Islet precursor cell (in vitro differentiated cells): ENCODE measurements at regions not wholly inside any gene's neighbourhood (a gene's known extent, or its start where the extent isn't known, plus 50 kb on each side); places are given as distances from the start of the nearest gene placed in this dataset.
"Not testable (repeated sequence)": the region's sequence is repeated elsewhere in the genome, so short reads cannot be mapped to it uniquely, and the experiment has no call there.

Experiments
- DNase-seq: peaks from one replicate; pipeline ENCODE4 v3.0.0-alpha.2; 2018

DNA sequence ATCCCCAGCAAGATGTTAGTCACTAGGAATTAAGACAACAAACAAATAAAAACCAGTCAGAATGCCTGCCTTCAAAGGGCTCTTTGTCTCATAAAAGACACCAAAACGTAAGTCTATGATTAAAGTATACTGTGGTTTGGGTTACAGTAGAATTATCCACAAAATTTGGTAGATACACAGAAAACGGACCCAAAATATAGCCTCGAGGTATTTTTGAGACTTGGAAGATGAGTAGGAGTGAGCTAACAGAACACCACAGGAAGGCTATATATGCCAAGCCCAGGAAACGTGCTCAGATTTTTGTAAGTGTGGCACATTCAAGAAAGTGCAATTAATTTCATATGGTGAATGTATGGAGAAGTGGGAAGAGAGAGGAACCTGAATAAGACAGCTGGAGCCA lies 831.4 kb downstream of the CDH11 start:
- DNase-seq: no peak

DNA sequence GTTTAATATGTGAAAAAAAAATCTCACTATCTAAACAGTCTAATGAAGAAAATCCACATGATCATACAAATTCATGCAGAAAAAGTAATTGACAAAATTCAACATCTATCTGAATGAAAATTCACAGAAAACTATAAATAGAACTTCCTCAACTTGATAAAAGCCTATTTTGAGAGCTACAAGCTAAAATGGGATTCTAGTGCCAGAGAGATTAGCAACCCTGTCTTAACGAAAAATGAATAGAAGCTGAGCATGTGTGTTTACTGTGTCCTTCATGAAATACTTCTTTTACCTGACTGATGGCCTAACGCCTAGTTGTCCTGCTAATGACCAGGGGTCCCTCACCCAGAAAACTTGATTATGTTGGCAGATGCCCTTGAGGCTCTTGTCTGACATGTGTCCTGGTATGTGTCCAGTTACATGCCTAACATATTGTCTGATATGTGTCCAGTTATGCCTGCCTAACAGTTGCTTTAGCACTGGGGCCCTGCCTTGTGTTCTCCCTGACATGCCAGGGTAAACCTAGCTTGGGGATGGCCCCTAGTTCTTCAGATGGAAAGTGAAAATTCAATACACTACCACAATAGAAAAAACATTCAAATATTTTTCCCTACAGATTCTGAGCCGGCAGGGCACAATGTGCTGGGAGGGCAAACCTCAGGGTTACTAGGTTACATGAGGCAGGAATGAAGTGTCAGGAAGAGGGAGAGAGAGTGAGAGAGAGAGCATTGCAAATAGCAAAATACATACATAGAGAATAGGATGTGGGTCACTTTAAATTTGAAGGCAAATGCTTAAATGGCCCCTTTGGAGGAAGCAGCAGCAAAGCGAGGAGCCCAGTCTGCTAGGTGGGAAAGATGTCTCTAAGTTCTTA lies 834.0 kb downstream of the CDH11 start:
- DNase-seq: no peak

- no peak for DNase-seq
Measured at GRCh38 chr16:64282181-64282580, 839.7 kb downstream of the CDH11 start.

GRCh38 chr16:64280317-64280716 lies 841.5 kb downstream of the CDH11 start:
- DNase-seq: no peak

GRCh38 chr16:64278196-64278595 lies 843.7 kb downstream of the CDH11 start:
- DNase-seq: no peak

- no peak for DNase-seq
Measured at GRCh38 chr16:64276646-64277045, 845.2 kb downstream of the CDH11 start.

DNA sequence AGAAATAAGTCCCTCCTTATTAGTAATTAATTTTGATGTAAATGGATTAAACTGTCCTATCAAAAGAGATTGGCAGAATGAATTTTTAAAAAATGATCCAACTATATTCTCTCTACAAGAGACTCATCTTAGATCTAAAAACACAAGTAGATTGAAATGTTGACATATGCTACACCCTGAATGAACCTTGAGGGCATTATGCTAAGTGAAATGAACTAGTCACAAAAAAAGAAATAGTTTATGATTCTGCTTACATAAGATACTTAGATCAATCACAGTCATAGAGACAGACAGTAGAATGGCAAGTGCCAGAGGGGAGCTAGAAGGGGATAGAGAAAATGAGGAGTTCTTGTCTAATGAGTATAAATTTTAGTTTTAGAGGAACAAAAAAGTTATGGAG lies 849.8 kb downstream of the CDH11 start:
- no peak for DNase-seq

GRCh38 chr16:64269756-64270155 lies 852.1 kb downstream of the CDH11 start:
- no peak for DNase-seq

DNA sequence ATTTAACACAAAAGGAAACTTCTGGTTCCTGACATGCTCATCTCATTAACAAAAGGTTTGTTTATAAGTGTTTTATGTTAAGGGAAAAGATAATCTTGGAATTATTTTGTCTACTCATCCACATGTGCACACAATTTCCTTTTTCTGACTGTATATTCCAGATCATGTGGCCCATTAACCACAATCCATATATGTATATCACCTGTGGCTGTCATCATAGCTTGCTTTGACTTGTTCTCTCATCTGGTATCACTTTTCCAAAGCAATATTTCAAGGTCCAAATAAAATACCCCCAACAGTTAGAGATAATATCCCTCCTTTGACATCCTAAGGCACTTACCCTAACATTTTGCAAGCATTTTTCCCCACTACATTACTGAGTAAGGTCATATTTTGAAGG lies 856.1 kb downstream of the CDH11 start:
- DNase-seq: no peak

GRCh38 chr16:64260631-64261401 lies 861.0 kb downstream of the CDH11 start:
- DNase-seq: not testable (repeated sequence)

GRCh38 chr16:64254443-64255367 lies 867.2 kb downstream of the CDH11 start:
- no peak for DNase-seq

DNA sequence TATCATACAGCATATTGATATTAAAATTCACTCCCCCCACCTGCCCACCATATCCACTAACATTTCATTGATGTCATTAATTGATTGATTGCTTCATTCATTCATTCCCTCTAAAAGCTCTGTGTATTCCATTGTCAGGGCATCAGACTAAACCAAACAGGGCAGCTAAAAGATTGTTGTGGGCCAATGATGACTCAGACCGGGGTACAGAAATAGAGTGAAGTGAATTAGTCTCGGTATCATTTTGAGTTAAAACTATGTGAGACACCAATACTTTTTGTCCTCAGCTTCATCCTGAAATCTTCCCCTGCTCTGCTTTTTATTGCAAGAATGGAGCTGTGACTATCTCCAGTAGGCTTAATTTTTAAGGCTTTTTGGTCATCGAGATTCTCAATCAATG lies 868.3 kb downstream of the CDH11 start:
- no peak for DNase-seq

GRCh38 chr16:64253096-64253495 lies 868.8 kb downstream of the CDH11 start:
- no peak for DNase-seq

DNA sequence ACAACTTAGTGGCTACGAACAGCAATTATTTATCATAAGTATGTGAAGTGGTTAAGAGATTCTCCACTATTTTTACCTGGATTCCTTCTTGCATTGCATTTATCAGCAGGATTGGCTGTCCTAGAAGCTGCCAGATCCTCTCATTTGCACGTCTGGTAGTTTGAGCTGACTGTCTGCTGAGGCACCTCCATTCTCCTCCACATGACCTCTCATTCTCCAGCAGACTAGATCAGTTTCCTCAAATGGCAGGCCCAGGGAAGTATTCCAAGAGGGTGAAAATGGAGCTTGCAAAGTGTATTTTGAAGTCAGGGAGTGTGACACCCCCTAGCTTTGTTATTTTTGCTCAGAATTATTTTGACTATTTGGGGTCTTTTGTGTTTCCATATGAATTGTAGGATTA lies 870.1 kb downstream of the CDH11 start:
- peak; percentile 52 for DNase-seq

GRCh38 chr16:64250866-64251265 lies 871.0 kb downstream of the CDH11 start:
- DNase-seq: no peak

DNA sequence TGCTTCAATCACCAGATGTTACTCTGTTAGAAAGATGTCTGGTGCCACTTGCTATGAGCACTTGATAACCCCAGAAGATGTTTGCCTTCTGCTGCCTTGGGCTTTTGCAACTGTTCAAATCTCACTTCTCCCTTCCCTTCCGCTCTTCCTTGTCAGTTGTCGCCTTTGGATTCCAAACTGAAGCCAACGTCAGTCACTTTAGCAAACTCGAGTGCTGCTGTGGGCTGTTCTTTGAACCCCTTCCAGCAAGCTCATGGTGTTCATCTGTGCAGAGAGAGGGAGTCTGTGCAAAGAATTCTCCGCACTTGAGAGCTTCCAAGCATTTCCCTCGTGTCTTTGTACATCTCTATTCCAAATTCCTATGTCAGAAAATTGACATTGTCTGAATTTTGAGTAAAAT lies 879.4 kb downstream of the CDH11 start:
- no peak for DNase-seq

GRCh38 chr16:64240586-64240985 lies 881.3 kb downstream of the CDH11 start:
- no peak for DNase-seq

- DNase-seq: no peak
Measured at GRCh38 chr16:64238571-64238970, 883.3 kb downstream of the CDH11 start.

GRCh38 chr16:64236316-64236715 lies 885.5 kb downstream of the CDH11 start:
- no peak for DNase-seq

GRCh38 chr16:64234200-64234599 lies 887.7 kb downstream of the CDH11 start:
- DNase-seq: no peak

DNA sequence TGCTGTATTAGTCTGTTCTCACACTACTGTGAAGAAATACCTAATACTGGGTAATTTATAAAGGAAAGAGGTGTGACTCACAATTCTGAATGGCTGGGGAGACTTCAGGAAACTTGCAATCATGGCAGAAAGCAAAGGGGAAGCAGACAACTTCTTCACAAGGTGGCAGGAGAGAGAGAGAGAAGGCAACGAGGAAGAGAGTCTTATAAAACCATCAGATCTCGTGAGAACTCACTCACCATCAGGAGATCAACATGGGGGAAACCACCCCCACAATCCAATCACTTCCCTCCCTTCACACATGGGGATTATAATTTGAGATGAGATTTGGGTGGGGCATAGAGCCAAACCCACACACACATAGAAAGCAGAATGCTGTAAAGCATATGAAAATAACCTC lies 896.2 kb downstream of the CDH11 start:
- no peak for DNase-seq

GRCh38 chr16:64225036-64225435 lies 896.8 kb downstream of the CDH11 start:
- no peak for DNase-seq
